DND-41 (cell line): ENCODE measurements at regions not wholly inside any gene's neighbourhood (a gene's known extent, or its start where the extent isn't known, plus 50 kb on each side); places are given as distances from the start of the nearest gene placed in this dataset.

Experiments used
- ATAC-seq: fragments of 200-7000 bp; cut with Tn5 transposase; 3 replicates; pipeline ENCODE4 v1.9.1; 2021; ENCODE audit warnings: low read depth; ENCODE audit not compliant: insufficient read depth
- DNase-seq: peaks from one replicate; pipeline ENCODE4 v3.0.0-alpha.2; 2020
- H2AFZ ChIP-seq: 2 replicates; pipeline ENCODE4 v1.6.0; 2012; ENCODE audit warnings: low read depth, low read length
- H3K27ac ChIP-seq: 2 replicates; pipeline ENCODE4 v1.5.1; 2012; ENCODE audit warnings: low read length, inconsistent platforms
- H3K27me3 ChIP-seq: fragments of 200-600 bp; sonication (generic); 2 replicates; pipeline ENCODE4 v1.6.0; 2012; ENCODE audit warnings: low read length, mild to moderate bottlenecking, inconsistent platforms; ENCODE audit not compliant: insufficient read depth, poor library complexity
- H3K36me3 ChIP-seq: 2 replicates; pipeline ENCODE4 v1.5.1; 2012; ENCODE audit warnings: low read length, inconsistent platforms; ENCODE audit not compliant: insufficient read depth
- H3K4me1 ChIP-seq: 2 replicates; pipeline ENCODE4 v1.5.1; 2012; ENCODE audit warnings: mild to moderate bottlenecking, low read length; ENCODE audit not compliant: insufficient read depth
- H3K4me2 ChIP-seq: 2 replicates; pipeline ENCODE4 v1.6.0; 2012; ENCODE audit warnings: mild to moderate bottlenecking, moderate library complexity, low read length, inconsistent platforms; ENCODE audit not compliant: insufficient read depth
- H3K4me3 ChIP-seq, 2 experiments: fragments of 200-600 bp in 1 of 2; shearing (Covaris generic) in 1 of 2; 2 replicates each; pipeline ENCODE4 v1.5.1; 2012 to 2016; ENCODE audit warnings: inconsistent platforms in 2 of 2, low read length in 2 of 2, mild to moderate bottlenecking in 2 of 2, low read depth in 1 of 2, moderate library complexity in 1 of 2
- H3K79me2 ChIP-seq: 2 replicates; pipeline ENCODE4 v1.6.0; 2012; ENCODE audit warnings: low read length, inconsistent platforms; ENCODE audit not compliant: insufficient read depth
- H3K9ac ChIP-seq: 2 replicates; pipeline ENCODE4 v1.6.0; 2012; ENCODE audit warnings: low read depth, mild to moderate bottlenecking, inconsistent platforms, low read length, moderate library complexity
- H3K9me3 ChIP-seq: 2 replicates; pipeline ENCODE4 v1.5.1; 2012; ENCODE audit warnings: low read length, moderate library complexity, mild to moderate bottlenecking, inconsistent platforms; ENCODE audit not compliant: insufficient read depth, severe bottlenecking
- H4K20me1 ChIP-seq: 2 replicates; pipeline ENCODE4 v1.6.0; 2012; ENCODE audit warnings: low read length; ENCODE audit not compliant: insufficient read depth
- EZH2 ChIP-seq: IDR thresholded peaks from 3 replicates; pipeline ENCODE4 v1.6.1; 2012; ENCODE audit warnings: borderline replicate concordance, low read depth, mild to moderate bottlenecking, moderate library complexity, low read length, inconsistent platforms; ENCODE audit not compliant: severe bottlenecking
- TF ChIP-seq, protein P1 (sequence below): IDR thresholded peaks from 2 replicates; pipeline ENCODE4 v1.5.1; 2012; ENCODE audit warnings: borderline replicate concordance, low read length, moderate library complexity, mild to moderate bottlenecking; ENCODE audit not compliant: poor library complexity, severe bottlenecking; ENCODE audit errors: extremely low read depth

DNA sequence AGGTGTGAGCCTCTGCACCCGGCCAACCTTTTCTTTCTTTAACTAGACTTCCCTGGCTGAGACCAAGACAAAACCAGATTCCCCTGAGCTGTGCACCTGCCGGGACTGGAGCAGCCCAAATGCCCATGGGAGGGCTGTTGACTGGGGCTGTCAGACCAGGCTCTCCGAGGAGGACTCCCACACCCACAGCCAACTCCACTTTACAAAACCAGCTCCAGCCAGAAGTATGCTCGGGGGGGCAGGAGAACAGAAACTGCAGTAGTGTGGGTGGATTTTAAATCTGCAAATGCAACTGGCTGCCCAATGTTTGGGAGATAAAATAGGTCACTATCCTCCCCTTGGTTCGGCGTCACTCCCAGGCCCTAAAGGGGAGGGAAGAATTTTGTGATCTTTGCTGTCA is 78.5 kb downstream of the VCPKMT start:
- H2AFZ ChIP-seq = no peak overlapping the region
- no peaks in the 10 kb centered on the region for H3K27me3 ChIP-seq
- no peak overlapping the region for H3K27ac ChIP-seq
- no peak overlapping the region for H3K4me3 ChIP-seq
- H3K36me3 ChIP-seq = no peaks in the 10 kb centered on the region
- TF ChIP-seq EZH2 = no peak
- TF ChIP-seq, protein P1, sequence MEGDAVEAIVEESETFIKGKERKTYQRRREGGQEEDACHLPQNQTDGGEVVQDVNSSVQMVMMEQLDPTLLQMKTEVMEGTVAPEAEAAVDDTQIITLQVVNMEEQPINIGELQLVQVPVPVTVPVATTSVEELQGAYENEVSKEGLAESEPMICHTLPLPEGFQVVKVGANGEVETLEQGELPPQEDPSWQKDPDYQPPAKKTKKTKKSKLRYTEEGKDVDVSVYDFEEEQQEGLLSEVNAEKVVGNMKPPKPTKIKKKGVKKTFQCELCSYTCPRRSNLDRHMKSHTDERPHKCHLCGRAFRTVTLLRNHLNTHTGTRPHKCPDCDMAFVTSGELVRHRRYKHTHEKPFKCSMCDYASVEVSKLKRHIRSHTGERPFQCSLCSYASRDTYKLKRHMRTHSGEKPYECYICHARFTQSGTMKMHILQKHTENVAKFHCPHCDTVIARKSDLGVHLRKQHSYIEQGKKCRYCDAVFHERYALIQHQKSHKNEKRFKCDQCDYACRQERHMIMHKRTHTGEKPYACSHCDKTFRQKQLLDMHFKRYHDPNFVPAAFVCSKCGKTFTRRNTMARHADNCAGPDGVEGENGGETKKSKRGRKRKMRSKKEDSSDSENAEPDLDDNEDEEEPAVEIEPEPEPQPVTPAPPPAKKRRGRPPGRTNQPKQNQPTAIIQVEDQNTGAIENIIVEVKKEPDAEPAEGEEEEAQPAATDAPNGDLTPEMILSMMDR = no peak
- H3K4me1 ChIP-seq = peaks cover 17% of the 10 kb centered on the region
- H3K4me2 ChIP-seq = no peak overlapping the region
- no peak overlapping the region for H3K9ac ChIP-seq
- H3K79me2 ChIP-seq = no peaks in the 10 kb centered on the region
- no peak for DNase-seq
- no peak for ATAC-seq
- H3K9me3 ChIP-seq = no peaks in the 10 kb centered on the region
- H4K20me1 ChIP-seq = no peaks in the 10 kb centered on the region

DNA sequence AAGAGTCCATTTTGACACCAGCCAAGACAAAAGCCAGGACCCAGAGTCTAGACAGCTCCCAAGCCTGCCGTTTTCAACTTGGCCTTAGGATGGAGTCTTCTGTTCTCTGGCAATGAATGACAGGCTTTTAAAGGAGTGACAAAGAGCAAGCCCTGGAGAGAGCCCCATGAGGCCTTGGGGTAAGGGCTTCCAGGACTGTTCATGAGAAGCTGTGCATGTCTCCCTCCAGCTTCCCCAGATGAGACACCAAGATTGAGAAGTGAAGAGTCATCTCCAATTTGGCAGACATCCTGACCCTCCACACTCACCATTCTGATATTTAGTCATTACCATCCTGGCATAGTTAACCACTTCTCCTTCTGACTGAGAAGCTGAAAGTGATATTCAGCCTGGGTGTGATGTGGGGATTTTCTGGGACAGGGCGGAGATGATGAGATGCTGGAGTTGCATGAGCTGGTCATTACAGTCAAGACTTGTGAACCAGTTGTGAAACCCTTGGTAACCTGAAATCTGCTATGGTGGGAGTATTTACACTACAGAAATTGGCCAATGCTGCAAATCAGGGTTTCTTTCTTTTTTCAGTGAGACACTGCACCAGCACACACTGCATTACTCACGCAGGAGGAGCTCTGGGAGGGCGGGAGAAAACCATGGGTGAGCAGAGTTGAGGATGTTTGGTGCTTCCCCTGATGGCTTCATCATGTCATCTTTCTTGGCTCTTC is 77.8 kb downstream of the VCPKMT start:
- DNase-seq (no peak), ATAC-seq (no peak)
- Histone ChIP-seq H3K27ac (no peak overlapping the region), H3K27me3 (no peaks in the 10 kb centered on the region), H3K4me3 (no peak overlapping the region), H4K20me1 (no peaks in the 10 kb centered on the region), H3K9me3 (no peaks in the 10 kb centered on the region), H3K9ac (no peak overlapping the region), H3K36me3 (no peaks in the 10 kb centered on the region), H3K4me2 (no peak overlapping the region), H2AFZ (no peak overlapping the region; the same call in 1 of the 2 replicates), H3K79me2 (no peaks in the 10 kb centered on the region), H3K4me1 (peaks cover 21% of the 10 kb centered on the region)
- no peak for TF ChIP-seq EZH2
- TF ChIP-seq, protein P1 = no peak

DNA sequence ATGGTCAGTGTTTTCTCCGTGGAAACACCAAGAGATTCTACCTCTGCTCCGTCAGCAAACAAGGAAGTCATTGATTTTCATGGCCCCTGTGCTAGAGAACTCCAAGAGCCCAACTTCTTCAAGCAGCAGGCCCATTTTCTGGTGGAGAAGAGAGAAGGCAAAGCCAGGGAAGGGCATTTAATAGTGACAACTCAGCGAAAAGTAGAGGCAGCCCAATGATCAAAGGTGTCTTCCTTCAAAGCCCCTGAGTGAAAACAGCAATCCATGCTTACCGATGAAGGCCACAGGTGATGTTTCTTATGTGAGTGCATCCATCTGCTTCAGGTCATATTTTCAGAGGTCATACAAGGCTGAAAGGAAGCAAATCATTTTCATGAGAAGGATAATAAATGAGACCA is 77.3 kb downstream of the VCPKMT start:
- DNase-seq = no peak
- no peaks in the 10 kb centered on the region for H3K27me3 ChIP-seq
- no peaks in the 10 kb centered on the region for H3K36me3 ChIP-seq
- no peak for TF ChIP-seq EZH2
- TF ChIP-seq, protein P1 = no peak
- no peak overlapping the region for H3K4me2 ChIP-seq
- H3K79me2 ChIP-seq = no peaks in the 10 kb centered on the region
- H4K20me1 ChIP-seq = no peaks in the 10 kb centered on the region
- ATAC-seq = no peak
- H3K9ac ChIP-seq = no peak overlapping the region
- H3K27ac ChIP-seq = no peak overlapping the region
- no peak overlapping the region for H3K4me3 ChIP-seq
- no peak overlapping the region; the same call in 1 of the 2 replicates for H2AFZ ChIP-seq
- no peaks in the 10 kb centered on the region for H3K9me3 ChIP-seq
- H3K4me1 ChIP-seq = peaks cover 26% of the 10 kb centered on the region
